Liver (tissue), 8 donors: ENCODE measurements at regions not wholly inside any gene's neighbourhood (a gene's known extent, or its start where the extent isn't known, plus 50 kb on each side); places are given as distances from the start of the nearest gene placed in this dataset.
A peak's percentile ranks its signal among the peaks of the same experiment; 100 is the strongest.

Experiments used
- DNase-seq: peaks from one replicate; pipeline ENCODE4 v3.0.0-alpha.2; 2017; ENCODE audit warnings: low spot score
- H3K27ac ChIP-seq, 2 donors: one replicate each; pipeline ENCODE4 v1.7.0; 2013; ENCODE audit warnings: inconsistent platforms in 2 of 2, low read length in 2 of 2, control low read depth in 1 of 2, low read depth in 1 of 2, mild to moderate bottlenecking in 1 of 2
- H3K27me3 ChIP-seq, 4 donors: one replicate each; pipeline versions ENCODE4 v1.6.1 to v1.7.0; 2013; ENCODE audit warnings: low read length in 3 of 4, inconsistent platforms in 1 of 4, mild to moderate bottlenecking in 1 of 4, moderate library complexity in 1 of 4; ENCODE audit not compliant: control insufficient read depth in 4 of 4, insufficient read depth in 4 of 4
- H3K36me3 ChIP-seq, 4 donors: one replicate each; pipeline versions ENCODE4 v1.6.1 to v1.7.0; 2013; ENCODE audit warnings: low read length in 3 of 4, mild to moderate bottlenecking in 3 of 4, low read depth in 1 of 4, moderate library complexity in 1 of 4; ENCODE audit not compliant: control insufficient read depth in 4 of 4, insufficient read depth in 3 of 4
- H3K4me1 ChIP-seq, 4 donors: one replicate each; pipeline versions ENCODE4 v1.6.1 to v1.7.0; 2013; ENCODE audit warnings: low read length in 3 of 4, mild to moderate bottlenecking in 3 of 4, moderate library complexity in 1 of 4; ENCODE audit not compliant: control insufficient read depth in 4 of 4, insufficient read depth in 4 of 4
- H3K4me3 ChIP-seq, 3 donors: one replicate each; pipeline versions ENCODE4 v1.6.1 to v1.7.0; 2013; ENCODE audit warnings: low read length in 3 of 3, control low read depth in 1 of 3, low read depth in 1 of 3, mild to moderate bottlenecking in 1 of 3
- H3K9ac ChIP-seq, 2 donors: one replicate each; pipeline ENCODE4 v1.7.0; 2013; ENCODE audit warnings: low read length in 2 of 2, mild to moderate bottlenecking in 2 of 2, moderate library complexity in 2 of 2, control low read depth in 1 of 2, low read depth in 1 of 2
- H3K9me3 ChIP-seq, 4 donors: one replicate each; pipeline versions ENCODE4 v1.6.1 to v1.7.0; 2013; ENCODE audit warnings: low read length in 3 of 4; ENCODE audit not compliant: control insufficient read depth in 4 of 4
- EGR1 ChIP-seq, 2 donors: IDR thresholded peaks; 2 replicates each; pipeline ENCODE4 v1.6.1; 2016 to 2018; ENCODE audit warnings: antibody characterized with exemption in 2 of 2, low read depth in 2 of 2
- FOXA1 ChIP-seq: IDR thresholded peaks from 2 replicates; pipeline ENCODE4 v1.6.1; 2016; ENCODE audit warnings: antibody characterized with exemption
- FOXA2 ChIP-seq: IDR thresholded peaks from 2 replicates; pipeline ENCODE4 v1.6.1; 2016; ENCODE audit warnings: antibody characterized with exemption
- GABPA ChIP-seq, 2 donors: IDR thresholded peaks in 1 of 2; conservative IDR thresholded peaks in 1 of 2; 2 replicates each; pipeline ENCODE4 v1.6.1; 2016; ENCODE audit warnings: antibody characterized with exemption in 2 of 2, mild to moderate bottlenecking in 1 of 2, moderate library complexity in 1 of 2
- HNF4A ChIP-seq, 2 donors: conservative IDR thresholded peaks; 2 replicates each; pipeline ENCODE4 v1.6.1; 2016; ENCODE audit warnings: antibody characterized with exemption in 2 of 2, mild to moderate bottlenecking in 2 of 2
- HNF4G ChIP-seq: IDR thresholded peaks from 2 replicates; pipeline ENCODE4 v1.6.1; 2016; ENCODE audit warnings: antibody characterized with exemption
- JUND ChIP-seq, 2 donors: IDR thresholded peaks; 2 replicates each; pipeline ENCODE4 v1.6.1; 2016; ENCODE audit warnings: antibody characterized with exemption in 2 of 2
- NR2F2 ChIP-seq: IDR thresholded peaks from 2 replicates; pipeline ENCODE4 v1.6.1; 2016; ENCODE audit warnings: antibody characterized with exemption
- RAD21 ChIP-seq, 2 donors: IDR thresholded peaks; 2 replicates each; pipeline ENCODE4 v1.6.1; 2016; ENCODE audit warnings: antibody characterized with exemption in 2 of 2, mild to moderate bottlenecking in 2 of 2
- RXRA ChIP-seq, 2 donors: IDR thresholded peaks; 2 replicates each; pipeline ENCODE4 v1.6.1; 2017 to 2018; ENCODE audit warnings: antibody characterized with exemption in 2 of 2, mild to moderate bottlenecking in 1 of 2
- SP1 ChIP-seq: IDR thresholded peaks from 2 replicates; pipeline ENCODE4 v1.6.1; 2018; ENCODE audit warnings: antibody characterized with exemption, mild to moderate bottlenecking
- TAF1 ChIP-seq: conservative IDR thresholded peaks from 2 replicates; pipeline ENCODE4 v1.6.1; 2016; ENCODE audit warnings: antibody characterized with exemption, mild to moderate bottlenecking
- YY1 ChIP-seq: IDR thresholded peaks from 2 replicates; pipeline ENCODE4 v1.6.1; 2016; ENCODE audit warnings: antibody characterized with exemption, mild to moderate bottlenecking
- WGBS: extraction: QIAGEN DNeasy Blood & Tissue Kit; methylation state at CpG from one replicate; pipeline ENCODE4 v1.1.7; 2013; 5-methylcytosine and 5-hydroxymethylcytosine counted together
- TF ChIP-seq, protein P1 (sequence below): fragments of 150-350 bp; IDR thresholded peaks from 2 replicates; pipeline ENCODE4 v1.5.1; 2017; ENCODE audit warnings: improper control_type of control experiment, low read depth, low read length; ENCODE audit not compliant: missing input control
- TF ChIP-seq, protein P2 (sequence below): IDR thresholded peaks from 2 replicates; pipeline ENCODE4 v1.6.1; 2016; ENCODE audit warnings: antibody characterized with exemption
- TF ChIP-seq, protein P3 (sequence below): IDR thresholded peaks from 2 replicates; pipeline ENCODE4 v1.6.1; 2016; ENCODE audit warnings: antibody characterized with exemption
- TF ChIP-seq, protein P4 (sequence below): IDR thresholded peaks from 2 replicates; pipeline ENCODE4 v1.6.1; 2016; ENCODE audit warnings: antibody characterized with exemption
- TF ChIP-seq, protein P5 (sequence below): IDR thresholded peaks from 2 replicates; pipeline ENCODE4 v1.6.1; 2016; ENCODE audit warnings: antibody characterized with exemption, mild to moderate bottlenecking
- donor health status: healthy.
- donor health status: healthy.
- donor health status: healthy.
- donor health status: healthy.
- donor health status: healthy.

DNA sequence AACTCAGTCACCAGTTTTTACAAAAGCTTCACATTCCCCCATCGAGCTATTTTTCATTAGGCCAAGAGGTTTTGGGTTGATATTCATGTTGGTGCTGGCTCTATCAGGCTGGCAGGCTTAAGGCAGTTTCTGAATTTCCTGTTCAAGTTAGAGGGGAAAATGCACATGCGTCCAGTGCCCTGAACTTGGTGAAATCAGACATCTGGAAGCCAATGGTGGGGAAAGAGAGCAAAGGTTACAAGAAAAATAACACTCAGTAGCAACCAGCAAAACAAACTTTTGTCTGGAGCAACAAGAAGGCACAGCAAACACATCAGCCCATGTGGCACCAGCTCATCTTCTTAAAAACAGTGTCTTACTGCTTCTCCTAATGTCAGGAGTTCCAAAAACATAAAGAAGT, 155.6 kb upstream of the TSC22D2 start:
- Histone ChIP-seq H3K27me3 (no peaks in the 10 kb centered on the region), H3K36me3 (no peaks in the 10 kb centered on the region), H3K4me3 (peak overlapping the region in 2 of 3 donors; percentile 40 to 41), H3K4me1 (peaks cover 11 to 53% (median 33%) of the 10 kb centered on the region in 4 donors), H3K27ac (peak overlapping the region; percentile 93 to 96), H3K9ac (peak overlapping the region in 1 of 2 donors; percentile 97), H3K9me3 (no peaks in the 10 kb centered on the region)
- no peak for DNase-seq
- whole genome bisulfite sequencing: 14% methylated on average over 2 of the region's 2 CpGs
- TF ChIP-seq NR2F2: peak; percentile 77
- peak; percentile 88 for TF ChIP-seq SP1
- TF ChIP-seq EGR1 (IDR thresholded peaks at IDR 0.05; ENCODE audit: low read depth in 2 of 2): no peak
- TF ChIP-seq, protein P1, sequence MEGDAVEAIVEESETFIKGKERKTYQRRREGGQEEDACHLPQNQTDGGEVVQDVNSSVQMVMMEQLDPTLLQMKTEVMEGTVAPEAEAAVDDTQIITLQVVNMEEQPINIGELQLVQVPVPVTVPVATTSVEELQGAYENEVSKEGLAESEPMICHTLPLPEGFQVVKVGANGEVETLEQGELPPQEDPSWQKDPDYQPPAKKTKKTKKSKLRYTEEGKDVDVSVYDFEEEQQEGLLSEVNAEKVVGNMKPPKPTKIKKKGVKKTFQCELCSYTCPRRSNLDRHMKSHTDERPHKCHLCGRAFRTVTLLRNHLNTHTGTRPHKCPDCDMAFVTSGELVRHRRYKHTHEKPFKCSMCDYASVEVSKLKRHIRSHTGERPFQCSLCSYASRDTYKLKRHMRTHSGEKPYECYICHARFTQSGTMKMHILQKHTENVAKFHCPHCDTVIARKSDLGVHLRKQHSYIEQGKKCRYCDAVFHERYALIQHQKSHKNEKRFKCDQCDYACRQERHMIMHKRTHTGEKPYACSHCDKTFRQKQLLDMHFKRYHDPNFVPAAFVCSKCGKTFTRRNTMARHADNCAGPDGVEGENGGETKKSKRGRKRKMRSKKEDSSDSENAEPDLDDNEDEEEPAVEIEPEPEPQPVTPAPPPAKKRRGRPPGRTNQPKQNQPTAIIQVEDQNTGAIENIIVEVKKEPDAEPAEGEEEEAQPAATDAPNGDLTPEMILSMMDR: no peak
- TF ChIP-seq, protein P2, sequence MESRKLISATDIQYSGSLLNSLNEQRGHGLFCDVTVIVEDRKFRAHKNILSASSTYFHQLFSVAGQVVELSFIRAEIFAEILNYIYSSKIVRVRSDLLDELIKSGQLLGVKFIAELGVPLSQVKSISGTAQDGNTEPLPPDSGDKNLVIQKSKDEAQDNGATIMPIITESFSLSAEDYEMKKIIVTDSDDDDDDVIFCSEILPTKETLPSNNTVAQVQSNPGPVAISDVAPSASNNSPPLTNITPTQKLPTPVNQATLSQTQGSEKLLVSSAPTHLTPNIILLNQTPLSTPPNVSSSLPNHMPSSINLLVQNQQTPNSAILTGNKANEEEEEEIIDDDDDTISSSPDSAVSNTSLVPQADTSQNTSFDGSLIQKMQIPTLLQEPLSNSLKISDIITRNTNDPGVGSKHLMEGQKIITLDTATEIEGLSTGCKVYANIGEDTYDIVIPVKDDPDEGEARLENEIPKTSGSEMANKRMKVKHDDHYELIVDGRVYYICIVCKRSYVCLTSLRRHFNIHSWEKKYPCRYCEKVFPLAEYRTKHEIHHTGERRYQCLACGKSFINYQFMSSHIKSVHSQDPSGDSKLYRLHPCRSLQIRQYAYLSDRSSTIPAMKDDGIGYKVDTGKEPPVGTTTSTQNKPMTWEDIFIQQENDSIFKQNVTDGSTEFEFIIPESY: peak; percentile 51
- TF ChIP-seq HNF4G: peak; percentile 57
- peak; percentile 92 for TF ChIP-seq TAF1
- peak; percentile 61 to 74 for TF ChIP-seq JUND (IDR thresholded peaks at IDR 0.05)
- TF ChIP-seq, protein P3, sequence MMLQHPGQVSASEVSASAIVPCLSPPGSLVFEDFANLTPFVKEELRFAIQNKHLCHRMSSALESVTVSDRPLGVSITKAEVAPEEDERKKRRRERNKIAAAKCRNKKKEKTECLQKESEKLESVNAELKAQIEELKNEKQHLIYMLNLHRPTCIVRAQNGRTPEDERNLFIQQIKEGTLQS: peak; percentile 51
- TF ChIP-seq, protein P4, sequence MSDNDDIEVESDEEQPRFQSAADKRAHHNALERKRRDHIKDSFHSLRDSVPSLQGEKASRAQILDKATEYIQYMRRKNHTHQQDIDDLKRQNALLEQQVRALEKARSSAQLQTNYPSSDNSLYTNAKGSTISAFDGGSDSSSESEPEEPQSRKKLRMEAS: peak; percentile 76
- TF ChIP-seq, protein P5, sequence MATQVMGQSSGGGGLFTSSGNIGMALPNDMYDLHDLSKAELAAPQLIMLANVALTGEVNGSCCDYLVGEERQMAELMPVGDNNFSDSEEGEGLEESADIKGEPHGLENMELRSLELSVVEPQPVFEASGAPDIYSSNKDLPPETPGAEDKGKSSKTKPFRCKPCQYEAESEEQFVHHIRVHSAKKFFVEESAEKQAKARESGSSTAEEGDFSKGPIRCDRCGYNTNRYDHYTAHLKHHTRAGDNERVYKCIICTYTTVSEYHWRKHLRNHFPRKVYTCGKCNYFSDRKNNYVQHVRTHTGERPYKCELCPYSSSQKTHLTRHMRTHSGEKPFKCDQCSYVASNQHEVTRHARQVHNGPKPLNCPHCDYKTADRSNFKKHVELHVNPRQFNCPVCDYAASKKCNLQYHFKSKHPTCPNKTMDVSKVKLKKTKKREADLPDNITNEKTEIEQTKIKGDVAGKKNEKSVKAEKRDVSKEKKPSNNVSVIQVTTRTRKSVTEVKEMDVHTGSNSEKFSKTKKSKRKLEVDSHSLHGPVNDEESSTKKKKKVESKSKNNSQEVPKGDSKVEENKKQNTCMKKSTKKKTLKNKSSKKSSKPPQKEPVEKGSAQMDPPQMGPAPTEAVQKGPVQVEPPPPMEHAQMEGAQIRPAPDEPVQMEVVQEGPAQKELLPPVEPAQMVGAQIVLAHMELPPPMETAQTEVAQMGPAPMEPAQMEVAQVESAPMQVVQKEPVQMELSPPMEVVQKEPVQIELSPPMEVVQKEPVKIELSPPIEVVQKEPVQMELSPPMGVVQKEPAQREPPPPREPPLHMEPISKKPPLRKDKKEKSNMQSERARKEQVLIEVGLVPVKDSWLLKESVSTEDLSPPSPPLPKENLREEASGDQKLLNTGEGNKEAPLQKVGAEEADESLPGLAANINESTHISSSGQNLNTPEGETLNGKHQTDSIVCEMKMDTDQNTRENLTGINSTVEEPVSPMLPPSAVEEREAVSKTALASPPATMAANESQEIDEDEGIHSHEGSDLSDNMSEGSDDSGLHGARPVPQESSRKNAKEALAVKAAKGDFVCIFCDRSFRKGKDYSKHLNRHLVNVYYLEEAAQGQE: peak; percentile 64
- TF ChIP-seq YY1: peak; percentile 84
- peak; percentile 31 to 54 for TF ChIP-seq RAD21 (IDR thresholded peaks at IDR 0.05)
- peak; percentile 91 for TF ChIP-seq RXRA (IDR thresholded peaks at IDR 0.05)
- TF ChIP-seq FOXA2: no peak
- no peak for TF ChIP-seq GABPA (IDR thresholded peaks at IDR 0.05 in 1 of 2, conservative IDR thresholded peaks at IDR 0.05 in 1 of 2)
- TF ChIP-seq HNF4A (conservative IDR thresholded peaks at IDR 0.05): peak; percentile 83 to 85
- no peak for TF ChIP-seq FOXA1
